Parathyroid adenoma (tissue), 2 donors: ENCODE measurements at regions not wholly inside any gene's neighbourhood (a gene's known extent, or its start where the extent isn't known, plus 50 kb on each side); places are given as distances from the start of the nearest gene placed in this dataset.

Experiments used
- H2AFZ ChIP-seq: fragments of 300-600 bp; sonication (generic); one replicate; pipeline ENCODE4 v1.7.0; 2017; ENCODE audit warnings: antibody characterized with exemption, mild to moderate bottlenecking
- H3K27ac ChIP-seq: fragments of 300-600 bp; sonication (generic); one replicate; pipeline ENCODE4 v1.7.0; 2017
- H3K27me3 ChIP-seq: fragments of 300-600 bp; sonication (generic); one replicate; pipeline ENCODE4 v1.7.0; 2017; ENCODE audit warnings: low read length; ENCODE audit not compliant: control insufficient read depth, insufficient read depth
- H3K36me3 ChIP-seq: fragments of 300-600 bp; sonication (generic); one replicate; pipeline ENCODE4 v1.7.0; 2017; ENCODE audit warnings: low read length; ENCODE audit not compliant: control insufficient read depth, insufficient read depth
- H3K4me1 ChIP-seq: fragments of 300-600 bp; sonication (generic); one replicate; pipeline ENCODE4 v1.7.0; 2017; ENCODE audit warnings: control low read depth
- H3K4me2 ChIP-seq: fragments of 300-600 bp; sonication (generic); one replicate; pipeline ENCODE4 v1.7.0; 2017; ENCODE audit warnings: low read length
- H3K4me3 ChIP-seq: fragments of 300-600 bp; sonication (generic); one replicate; pipeline ENCODE4 v1.7.0; 2017; ENCODE audit warnings: low read depth, low read length
- H3K79me2 ChIP-seq: fragments of 300-600 bp; sonication (generic); one replicate; pipeline ENCODE4 v1.7.0; 2017; ENCODE audit warnings: control low read depth
- H3K9ac ChIP-seq: fragments of 300-600 bp; sonication (generic); one replicate; pipeline ENCODE4 v1.7.0; 2017; ENCODE audit warnings: mild to moderate bottlenecking
- H3K9me3 ChIP-seq: fragments of 300-600 bp; sonication (generic); one replicate; pipeline ENCODE4 v1.7.0; 2017; ENCODE audit warnings: low read length; ENCODE audit not compliant: control insufficient read depth
- TF ChIP-seq, protein P1 (sequence below): fragments of 300-600 bp; sonication (generic); IDR thresholded peaks from one replicate; pipeline ENCODE4 v1.7.0; 2017; ENCODE audit warnings: antibody characterized with exemption, mild to moderate bottlenecking
- donor health status: primary hyperparathyroidism.

DNA sequence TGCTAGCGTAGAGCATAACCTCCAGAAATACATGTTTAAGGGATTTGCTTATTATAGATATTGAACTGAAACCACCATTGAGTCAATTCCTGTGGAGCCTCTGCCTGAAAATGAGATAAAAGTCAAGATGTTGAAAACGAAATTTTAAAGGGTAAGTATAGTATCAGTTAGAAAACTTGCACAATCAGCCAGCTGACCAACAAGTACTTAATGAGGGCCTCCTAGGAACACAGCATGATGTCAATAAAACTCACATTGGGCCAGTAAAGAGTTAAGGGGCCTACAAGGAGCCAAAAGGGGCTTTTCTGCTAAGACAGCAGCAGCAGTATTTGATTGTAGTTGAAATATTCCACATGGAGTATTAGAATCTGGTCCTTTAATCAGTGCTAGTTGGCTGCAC is 314.1 kb upstream of the PPARGC1A start:
- no peak overlapping the region for H3K4me3 ChIP-seq
- H3K36me3 ChIP-seq: no peaks in the 10 kb centered on the region
- no peak overlapping the region for H3K9ac ChIP-seq
- H2AFZ ChIP-seq: no peak overlapping the region
- no peak overlapping the region for H3K27ac ChIP-seq
- no peaks in the 10 kb centered on the region for H3K79me2 ChIP-seq
- no peaks in the 10 kb centered on the region for H3K27me3 ChIP-seq
- no peaks in the 10 kb centered on the region for H3K9me3 ChIP-seq
- no peak overlapping the region for H3K4me2 ChIP-seq
- no peaks in the 10 kb centered on the region for H3K4me1 ChIP-seq
- TF ChIP-seq, protein P1, sequence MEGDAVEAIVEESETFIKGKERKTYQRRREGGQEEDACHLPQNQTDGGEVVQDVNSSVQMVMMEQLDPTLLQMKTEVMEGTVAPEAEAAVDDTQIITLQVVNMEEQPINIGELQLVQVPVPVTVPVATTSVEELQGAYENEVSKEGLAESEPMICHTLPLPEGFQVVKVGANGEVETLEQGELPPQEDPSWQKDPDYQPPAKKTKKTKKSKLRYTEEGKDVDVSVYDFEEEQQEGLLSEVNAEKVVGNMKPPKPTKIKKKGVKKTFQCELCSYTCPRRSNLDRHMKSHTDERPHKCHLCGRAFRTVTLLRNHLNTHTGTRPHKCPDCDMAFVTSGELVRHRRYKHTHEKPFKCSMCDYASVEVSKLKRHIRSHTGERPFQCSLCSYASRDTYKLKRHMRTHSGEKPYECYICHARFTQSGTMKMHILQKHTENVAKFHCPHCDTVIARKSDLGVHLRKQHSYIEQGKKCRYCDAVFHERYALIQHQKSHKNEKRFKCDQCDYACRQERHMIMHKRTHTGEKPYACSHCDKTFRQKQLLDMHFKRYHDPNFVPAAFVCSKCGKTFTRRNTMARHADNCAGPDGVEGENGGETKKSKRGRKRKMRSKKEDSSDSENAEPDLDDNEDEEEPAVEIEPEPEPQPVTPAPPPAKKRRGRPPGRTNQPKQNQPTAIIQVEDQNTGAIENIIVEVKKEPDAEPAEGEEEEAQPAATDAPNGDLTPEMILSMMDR: no peak

DNA sequence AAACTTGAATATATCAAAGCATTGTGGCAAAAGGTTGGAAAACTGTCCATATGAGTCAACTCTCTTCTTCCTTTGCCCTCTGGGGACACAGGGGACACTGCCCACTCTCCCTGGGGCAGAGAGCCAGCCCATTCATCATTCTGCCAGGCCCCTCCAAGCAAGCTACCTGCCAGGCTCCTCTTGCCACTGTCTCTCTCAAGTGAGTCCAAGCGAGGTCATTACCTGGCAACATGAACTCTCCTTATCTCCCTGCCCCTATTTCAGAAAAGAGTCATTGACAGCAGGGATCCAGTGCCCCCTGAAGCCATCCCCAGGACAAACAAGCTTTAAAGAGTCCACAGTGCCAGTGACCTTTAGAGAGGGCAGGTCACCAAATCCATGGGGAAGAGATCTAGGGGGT is 312.7 kb upstream of the PPARGC1A start:
- no peak overlapping the region for H2AFZ ChIP-seq
- H3K27me3 ChIP-seq: no peaks in the 10 kb centered on the region
- H3K79me2 ChIP-seq: no peaks in the 10 kb centered on the region
- no peak overlapping the region for H3K4me3 ChIP-seq
- no peak overlapping the region for H3K9ac ChIP-seq
- no peak overlapping the region for H3K4me2 ChIP-seq
- H3K4me1 ChIP-seq: no peaks in the 10 kb centered on the region
- no peaks in the 10 kb centered on the region for H3K36me3 ChIP-seq
- no peaks in the 10 kb centered on the region for H3K9me3 ChIP-seq
- TF ChIP-seq, protein P1: no peak
- H3K27ac ChIP-seq: no peak overlapping the region

DNA sequence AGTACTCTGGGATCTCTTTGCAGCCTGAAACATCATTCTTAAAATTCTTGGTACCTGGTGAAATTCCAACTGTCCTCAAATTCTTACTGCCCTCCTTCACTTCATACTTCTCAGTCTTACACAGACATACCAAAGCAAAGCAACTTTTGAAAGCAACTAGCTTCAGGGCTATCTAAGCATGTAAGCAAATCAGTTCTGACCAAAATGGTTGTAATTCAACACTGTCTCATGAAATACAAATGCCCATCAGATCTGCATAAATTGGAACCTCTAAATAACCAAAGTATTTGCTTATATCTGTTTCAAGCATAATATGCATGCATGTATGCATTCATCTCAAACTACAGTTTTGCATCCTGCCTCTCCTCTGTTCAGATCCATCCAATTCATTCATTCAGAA is 308.1 kb upstream of the PPARGC1A start:
- Histone ChIP-seq H3K9ac (no peak overlapping the region), H3K9me3 (no peaks in the 10 kb centered on the region), H3K4me2 (no peak overlapping the region), H3K27ac (no peak overlapping the region), H3K4me3 (no peak overlapping the region), H3K4me1 (no peaks in the 10 kb centered on the region), H3K36me3 (no peaks in the 10 kb centered on the region), H3K79me2 (no peaks in the 10 kb centered on the region), H2AFZ (no peak overlapping the region), H3K27me3 (no peaks in the 10 kb centered on the region)
- TF ChIP-seq, protein P1: no peak

DNA sequence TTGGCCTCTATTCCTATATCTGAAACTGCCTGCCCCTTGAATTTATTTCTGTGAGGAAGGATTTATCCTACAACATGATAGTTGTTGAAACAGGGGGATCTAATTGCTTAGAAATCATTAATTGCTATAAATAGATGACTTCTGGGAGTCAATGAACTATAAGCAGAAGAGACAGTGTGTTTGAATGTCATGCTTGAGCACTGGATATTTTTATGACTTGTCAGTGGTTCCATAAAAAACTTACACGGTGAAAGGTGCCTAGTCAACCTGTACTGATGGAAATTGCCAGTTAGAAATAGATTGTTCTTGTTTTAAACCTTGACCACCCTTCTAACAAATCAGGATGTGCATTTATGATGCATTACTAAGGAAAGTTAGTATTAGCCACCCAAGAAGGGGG is 306.9 kb upstream of the PPARGC1A start:
- no peak overlapping the region for H3K27ac ChIP-seq
- no peak overlapping the region for H3K9ac ChIP-seq
- no peak overlapping the region for H2AFZ ChIP-seq
- no peaks in the 10 kb centered on the region for H3K36me3 ChIP-seq
- H3K4me1 ChIP-seq: no peaks in the 10 kb centered on the region
- H3K9me3 ChIP-seq: no peaks in the 10 kb centered on the region
- H3K27me3 ChIP-seq: no peaks in the 10 kb centered on the region
- TF ChIP-seq, protein P1: no peak
- no peaks in the 10 kb centered on the region for H3K79me2 ChIP-seq
- H3K4me3 ChIP-seq: no peak overlapping the region
- no peak overlapping the region for H3K4me2 ChIP-seq

DNA sequence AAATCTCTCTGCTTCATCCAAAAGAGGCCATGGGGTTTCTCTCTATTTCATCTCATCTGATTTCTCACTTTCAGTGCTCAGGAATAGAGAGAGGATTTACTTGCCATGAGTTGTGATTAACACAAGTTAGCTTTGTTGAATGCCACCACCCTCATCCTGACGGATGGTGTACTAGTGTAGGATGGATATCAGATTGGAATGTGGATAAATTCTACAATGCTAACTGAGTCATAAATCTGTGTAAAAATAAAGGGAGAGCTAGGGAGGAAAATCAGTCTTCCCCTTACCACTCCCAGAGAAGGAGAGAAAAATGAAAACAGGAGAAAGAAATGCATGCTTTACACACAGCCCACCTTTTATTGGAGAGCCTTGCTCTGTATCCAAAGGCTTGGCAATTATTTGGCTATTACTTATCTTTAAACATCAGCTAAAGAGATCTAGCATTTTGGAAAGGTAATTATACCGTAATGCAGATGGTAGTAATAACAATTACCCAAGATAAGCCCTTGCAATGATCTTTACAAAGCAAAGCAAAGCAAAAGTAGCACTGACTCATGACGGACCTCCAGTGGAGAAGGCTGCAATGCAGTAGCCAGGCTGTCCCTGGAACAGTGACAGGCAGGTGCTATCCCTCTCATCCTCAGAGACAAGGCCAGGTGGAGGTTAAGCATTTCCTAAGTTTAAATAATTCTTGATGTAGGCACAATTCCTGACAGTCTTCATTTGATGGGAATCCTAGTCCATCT is 306.3 kb upstream of the PPARGC1A start:
- Histone ChIP-seq H3K4me2 (no peak overlapping the region), H3K79me2 (no peaks in the 10 kb centered on the region), H3K27me3 (no peaks in the 10 kb centered on the region), H3K4me1 (no peaks in the 10 kb centered on the region), H2AFZ (no peak overlapping the region), H3K36me3 (no peaks in the 10 kb centered on the region), H3K9me3 (no peaks in the 10 kb centered on the region), H3K27ac (no peak overlapping the region), H3K9ac (no peak overlapping the region), H3K4me3 (no peak overlapping the region)
- TF ChIP-seq, protein P1: no peak
